ENCODE measurements at regions not wholly inside any gene's neighbourhood (a gene's known extent, or its start where the extent isn't known, plus 50 kb on each side); places are given as distances from the start of the nearest gene placed in this dataset.

GRCh38 chr11:93939084-93939760 lies 81.9 kb upstream of the HEPHL1 start:
- TF ChIP-seq PRDM1 (tag by site-specific recombination; IDR thresholded peaks at IDR 0.05) (no peak), PRDM6 (tag by site-specific recombination; IDR thresholded peaks at IDR 0.05) (no peak), ZNF580 (tag by site-specific recombination; IDR thresholded peaks at IDR 0.05) (no peak), SETDB1 (IDR thresholded peaks at IDR 0.05; ENCODE audit: insufficient read length, low read length) (no peak), ZNF184 (tag by site-specific recombination; IDR thresholded peaks at IDR 0.05) (no peak), ZNF221 (tag by site-specific recombination; IDR thresholded peaks at IDR 0.05; ENCODE audit: borderline replicate concordance) (no peak)
- TF ChIP-seq, protein P1, sequence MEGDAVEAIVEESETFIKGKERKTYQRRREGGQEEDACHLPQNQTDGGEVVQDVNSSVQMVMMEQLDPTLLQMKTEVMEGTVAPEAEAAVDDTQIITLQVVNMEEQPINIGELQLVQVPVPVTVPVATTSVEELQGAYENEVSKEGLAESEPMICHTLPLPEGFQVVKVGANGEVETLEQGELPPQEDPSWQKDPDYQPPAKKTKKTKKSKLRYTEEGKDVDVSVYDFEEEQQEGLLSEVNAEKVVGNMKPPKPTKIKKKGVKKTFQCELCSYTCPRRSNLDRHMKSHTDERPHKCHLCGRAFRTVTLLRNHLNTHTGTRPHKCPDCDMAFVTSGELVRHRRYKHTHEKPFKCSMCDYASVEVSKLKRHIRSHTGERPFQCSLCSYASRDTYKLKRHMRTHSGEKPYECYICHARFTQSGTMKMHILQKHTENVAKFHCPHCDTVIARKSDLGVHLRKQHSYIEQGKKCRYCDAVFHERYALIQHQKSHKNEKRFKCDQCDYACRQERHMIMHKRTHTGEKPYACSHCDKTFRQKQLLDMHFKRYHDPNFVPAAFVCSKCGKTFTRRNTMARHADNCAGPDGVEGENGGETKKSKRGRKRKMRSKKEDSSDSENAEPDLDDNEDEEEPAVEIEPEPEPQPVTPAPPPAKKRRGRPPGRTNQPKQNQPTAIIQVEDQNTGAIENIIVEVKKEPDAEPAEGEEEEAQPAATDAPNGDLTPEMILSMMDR (tag by site-specific recombination; IDR thresholded peaks at IDR 0.05), result no peak

All from HEK293 (cell line).